ENCODE measurements at regions not wholly inside any gene's neighbourhood (a gene's known extent, or its start where the extent isn't known, plus 50 kb on each side); places are given as distances from the start of the nearest gene placed in this dataset.

- no peak for TF ChIP-seq REST (IDR thresholded peaks at IDR 0.05; ENCODE audit: insufficient read depth in 1 of 2, low read depth in 2 of 2, low read length in 2 of 2)
- no peak for TF ChIP-seq SIN3A (IDR thresholded peaks at IDR 0.05; ENCODE audit: borderline replicate concordance, insufficient read depth, low read length)
- TF ChIP-seq FOXP2 (optimal IDR thresholded peaks at IDR 0.05; ENCODE audit: borderline replicate concordance, extremely low read depth, extremely low read length, insufficient read depth) = no peak
- no peak for TF ChIP-seq POLR2AphosphoS5 (IDR thresholded peaks at IDR 0.05; ENCODE audit: low read depth, low read length)
- TF ChIP-seq TAF1 (IDR thresholded peaks at IDR 0.05; ENCODE audit: borderline replicate concordance, insufficient read depth, low read length) = no peak
These were observed 234.4 kb upstream of the RBBP8 start for GRCh38 chr18:22698711-22699110.

GRCh38 chr18:22699629-22700028 lies 233.5 kb upstream of the RBBP8 start:
- no peak for TF ChIP-seq REST (IDR thresholded peaks at IDR 0.05; ENCODE audit: insufficient read depth in 1 of 2, low read depth in 2 of 2, low read length in 2 of 2)
- no peak for TF ChIP-seq SIN3A (IDR thresholded peaks at IDR 0.05; ENCODE audit: borderline replicate concordance, insufficient read depth, low read length)
- no peak for TF ChIP-seq TAF1 (IDR thresholded peaks at IDR 0.05; ENCODE audit: borderline replicate concordance, insufficient read depth, low read length)
- no peak for TF ChIP-seq POLR2AphosphoS5 (IDR thresholded peaks at IDR 0.05; ENCODE audit: low read depth, low read length)
- no peak for TF ChIP-seq FOXP2 (optimal IDR thresholded peaks at IDR 0.05; ENCODE audit: borderline replicate concordance, extremely low read depth, extremely low read length, insufficient read depth)

GRCh38 chr18:22700920-22701319 lies 232.2 kb upstream of the RBBP8 start:
- TF ChIP-seq FOXP2 (optimal IDR thresholded peaks at IDR 0.05; ENCODE audit: borderline replicate concordance, extremely low read depth, extremely low read length, insufficient read depth) = no peak
- TF ChIP-seq TAF1 (IDR thresholded peaks at IDR 0.05; ENCODE audit: borderline replicate concordance, insufficient read depth, low read length) = no peak
- TF ChIP-seq SIN3A (IDR thresholded peaks at IDR 0.05; ENCODE audit: borderline replicate concordance, insufficient read depth, low read length) = no peak
- no peak for TF ChIP-seq REST (IDR thresholded peaks at IDR 0.05; ENCODE audit: insufficient read depth in 1 of 2, low read depth in 2 of 2, low read length in 2 of 2)
- no peak for TF ChIP-seq POLR2AphosphoS5 (IDR thresholded peaks at IDR 0.05; ENCODE audit: low read depth, low read length)

GRCh38 chr18:22701326-22701725 lies 231.8 kb upstream of the RBBP8 start:
- TF ChIP-seq FOXP2 (optimal IDR thresholded peaks at IDR 0.05; ENCODE audit: borderline replicate concordance, extremely low read depth, extremely low read length, insufficient read depth) = no peak
- TF ChIP-seq TAF1 (IDR thresholded peaks at IDR 0.05; ENCODE audit: borderline replicate concordance, insufficient read depth, low read length) = no peak
- TF ChIP-seq SIN3A (IDR thresholded peaks at IDR 0.05; ENCODE audit: borderline replicate concordance, insufficient read depth, low read length) = no peak
- no peak for TF ChIP-seq POLR2AphosphoS5 (IDR thresholded peaks at IDR 0.05; ENCODE audit: low read depth, low read length)
- TF ChIP-seq REST (IDR thresholded peaks at IDR 0.05; ENCODE audit: insufficient read depth in 1 of 2, low read depth in 2 of 2, low read length in 2 of 2) = no peak

- TF ChIP-seq REST (IDR thresholded peaks at IDR 0.05; ENCODE audit: insufficient read depth in 1 of 2, low read depth in 2 of 2, low read length in 2 of 2) = no peak
- TF ChIP-seq FOXP2 (optimal IDR thresholded peaks at IDR 0.05; ENCODE audit: borderline replicate concordance, extremely low read depth, extremely low read length, insufficient read depth) = no peak
These were observed 231.3 kb upstream of the RBBP8 start for GRCh38 chr18:22701795-22702194.
